Erythroblast (primary cell): ENCODE measurements at regions not wholly inside any gene's neighbourhood (a gene's known extent, or its start where the extent isn't known, plus 50 kb on each side); places are given as distances from the start of the nearest gene placed in this dataset.

Source experiments
- GATA1 ChIP-seq: IDR thresholded peaks from 2 replicates; pipeline ENCODE4 v1.6.1; 2011; ENCODE audit warnings: low read depth, mild to moderate bottlenecking, control low read depth, low read length, moderate library complexity
- POLR2A ChIP-seq: IDR thresholded peaks from 2 replicates; pipeline ENCODE4 v1.6.1; 2011; ENCODE audit warnings: mild to moderate bottlenecking, low read length

DNA sequence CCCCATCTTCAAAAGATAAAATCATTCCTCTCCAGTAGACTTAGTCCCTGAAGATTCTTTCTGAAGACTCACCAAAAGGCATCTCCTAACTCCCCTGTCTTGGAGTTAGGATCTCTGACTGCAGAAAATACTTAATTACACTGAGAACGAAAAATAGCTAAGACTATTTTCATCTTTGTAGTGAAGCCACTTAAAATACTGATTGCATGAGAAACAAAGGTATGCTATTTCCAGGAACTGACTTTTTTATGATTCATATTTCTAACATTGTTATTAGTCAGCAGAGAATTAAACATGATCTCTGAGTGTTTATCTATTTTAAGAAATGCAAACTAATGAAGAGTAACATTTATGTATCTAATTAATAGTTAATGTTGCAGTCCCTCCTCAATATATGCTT lies 71.8 kb upstream of the NR3C2 start:
- TF ChIP-seq POLR2A (no peak), GATA1 (no peak)
